CD4-positive, alpha-beta T cell treated with Interleukin-4 for 4 hours (primary cell): ENCODE measurements at regions not wholly inside any gene's neighbourhood (a gene's known extent, or its start where the extent isn't known, plus 50 kb on each side); places are given as distances from the start of the nearest gene placed in this dataset.

Experiments
- DNase-seq: peaks from one replicate; pipeline ENCODE4 v3.0.0-alpha.2; 2020

DNA sequence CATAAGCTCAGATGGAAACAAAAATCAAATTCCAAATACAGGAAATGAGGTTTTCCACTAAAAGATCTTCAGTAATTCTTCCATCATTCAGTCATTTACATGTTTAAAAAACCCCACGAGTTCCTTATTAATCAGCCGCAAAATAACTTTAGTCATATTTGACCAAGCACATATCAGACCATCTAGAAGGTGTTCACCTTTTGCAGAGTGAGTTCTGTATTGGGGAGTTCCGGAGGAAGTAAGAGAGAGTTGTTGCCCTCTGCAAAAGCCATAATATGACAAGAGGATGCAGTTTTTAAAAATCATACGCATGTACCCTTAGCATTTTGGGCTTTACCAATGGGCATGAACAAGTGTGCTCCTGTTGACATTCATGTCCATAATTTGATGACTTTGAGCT, 61.6 kb downstream of the CCR1 start:
- DNase-seq: peak; percentile 26

- no peak for DNase-seq
Observed at GRCh38 chr3:46146021-46146420, 62.1 kb downstream of the CCR1 start.

- DNase-seq: no peak
Observed at GRCh38 chr3:46145147-46145546, 63.0 kb downstream of the CCR1 start.

DNA sequence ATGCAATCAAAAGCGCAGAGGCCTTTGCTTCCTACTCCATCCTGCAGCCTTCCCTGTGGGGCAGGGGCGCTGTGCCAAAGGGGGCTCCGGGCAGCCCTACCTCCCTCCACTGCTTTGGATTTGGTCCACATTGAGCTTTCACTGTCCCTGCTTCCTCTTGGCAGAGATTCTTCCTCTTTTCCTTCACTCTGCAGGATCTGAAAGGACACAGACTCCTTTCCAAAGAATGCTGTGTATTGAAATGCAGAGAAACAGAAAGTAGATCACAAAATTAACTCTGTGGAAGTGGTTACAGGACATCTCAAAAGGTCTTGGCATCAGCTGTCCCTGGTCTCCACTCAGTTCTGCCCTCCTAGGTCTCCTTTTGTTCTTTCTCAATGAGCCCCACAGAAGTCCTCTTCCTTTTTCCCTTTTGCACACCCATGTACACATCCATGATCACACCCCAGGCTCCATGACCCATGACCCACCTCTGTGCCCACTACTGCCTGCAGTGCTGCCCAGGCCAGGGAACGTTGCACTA, 64.1 kb downstream of the CCR1 start:
- DNase-seq: no peak

DNA sequence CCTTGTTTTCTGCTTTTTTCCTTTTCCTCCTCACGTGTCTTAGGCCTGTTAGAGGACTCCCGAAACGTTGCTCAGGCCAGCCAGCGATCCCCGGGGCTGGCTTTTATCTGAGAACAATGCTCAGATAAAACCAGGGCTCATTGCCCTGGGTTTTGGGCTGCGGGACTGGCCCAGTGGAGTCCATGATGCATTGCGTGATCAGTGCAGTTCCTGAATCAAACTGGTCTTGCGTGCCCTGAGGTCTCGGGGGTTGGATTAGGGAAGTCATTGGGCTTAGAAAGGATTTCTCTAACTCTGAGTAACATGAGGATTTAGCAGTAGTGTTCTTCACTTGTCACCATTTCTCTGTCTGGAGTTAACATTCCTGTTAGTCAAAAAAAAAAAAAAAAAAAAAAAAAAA, 66.3 kb downstream of the CCR1 start:
- DNase-seq: no peak

GRCh38 chr3:46138581-46138980, 69.5 kb downstream of the CCR1 start:
- no peak for DNase-seq

GRCh38 chr3:46135475-46135874, 72.6 kb downstream of the CCR1 start:
- no peak for DNase-seq

- no peak for DNase-seq
Observed at GRCh38 chr3:46133285-46133684, 74.8 kb downstream of the CCR1 start.

- no peak for DNase-seq
Observed at GRCh38 chr3:46132565-46132964, 75.5 kb downstream of the CCR1 start.

DNA sequence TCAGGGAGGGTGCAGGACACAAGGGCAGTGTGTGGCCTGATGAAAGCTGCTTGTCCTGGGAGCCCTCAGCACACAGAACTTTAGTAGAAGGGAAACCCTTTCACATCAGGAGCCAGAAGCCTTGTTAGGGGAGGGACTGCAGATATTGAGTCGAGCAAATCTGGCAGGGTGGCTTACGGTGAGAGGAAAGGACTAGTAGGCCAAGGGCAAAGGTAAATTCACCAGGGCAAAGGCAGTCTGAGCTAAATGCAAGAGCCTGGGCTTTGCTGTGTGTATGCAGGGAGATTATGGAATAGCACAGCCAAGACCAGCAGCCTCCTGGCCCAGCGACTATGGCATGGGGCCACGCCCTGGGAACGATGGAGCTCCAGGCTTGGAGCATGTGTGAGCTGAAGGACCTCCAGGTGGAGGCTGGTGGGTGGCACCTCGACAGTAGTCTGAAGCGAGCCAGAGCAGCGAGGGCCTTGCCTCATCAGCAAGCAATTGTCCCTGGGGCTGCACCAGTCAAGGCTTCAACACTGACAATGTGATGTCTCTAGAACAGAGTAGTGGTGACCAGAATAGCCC, 76.1 kb downstream of the CCR1 start:
- no peak for DNase-seq

DNA sequence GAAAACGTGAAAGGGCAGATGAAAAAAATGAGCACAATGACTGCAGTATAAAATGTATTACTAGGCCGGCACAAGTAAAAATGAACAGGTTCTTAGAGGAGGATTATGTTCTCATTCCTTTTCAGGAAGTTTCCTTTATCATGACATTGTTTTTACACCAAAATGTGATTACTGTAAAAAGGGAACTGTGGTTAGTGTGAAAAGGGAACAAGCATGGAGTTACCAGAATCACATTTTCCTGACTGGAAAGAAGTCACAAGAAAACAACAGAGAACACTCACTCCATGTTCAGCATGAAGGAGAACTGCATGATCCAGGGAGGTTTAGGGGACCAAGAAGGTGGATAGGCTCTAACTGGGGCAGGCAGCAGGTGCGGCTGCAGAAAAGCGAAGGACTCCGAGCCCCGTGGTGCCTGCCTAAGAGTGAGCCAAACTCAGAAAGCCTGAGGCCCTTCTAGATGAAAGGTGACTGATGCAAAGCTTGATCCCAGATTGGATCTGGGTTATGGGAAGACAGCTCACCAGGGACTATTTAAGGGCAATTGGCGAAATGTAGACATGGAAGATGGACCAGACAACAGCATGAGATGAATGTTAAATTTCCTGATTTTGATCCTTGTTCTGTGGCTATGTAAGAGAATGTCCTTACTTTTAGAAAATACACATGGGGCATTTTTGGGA, 77.3 kb downstream of the CCR1 start:
- no peak for DNase-seq

DNA sequence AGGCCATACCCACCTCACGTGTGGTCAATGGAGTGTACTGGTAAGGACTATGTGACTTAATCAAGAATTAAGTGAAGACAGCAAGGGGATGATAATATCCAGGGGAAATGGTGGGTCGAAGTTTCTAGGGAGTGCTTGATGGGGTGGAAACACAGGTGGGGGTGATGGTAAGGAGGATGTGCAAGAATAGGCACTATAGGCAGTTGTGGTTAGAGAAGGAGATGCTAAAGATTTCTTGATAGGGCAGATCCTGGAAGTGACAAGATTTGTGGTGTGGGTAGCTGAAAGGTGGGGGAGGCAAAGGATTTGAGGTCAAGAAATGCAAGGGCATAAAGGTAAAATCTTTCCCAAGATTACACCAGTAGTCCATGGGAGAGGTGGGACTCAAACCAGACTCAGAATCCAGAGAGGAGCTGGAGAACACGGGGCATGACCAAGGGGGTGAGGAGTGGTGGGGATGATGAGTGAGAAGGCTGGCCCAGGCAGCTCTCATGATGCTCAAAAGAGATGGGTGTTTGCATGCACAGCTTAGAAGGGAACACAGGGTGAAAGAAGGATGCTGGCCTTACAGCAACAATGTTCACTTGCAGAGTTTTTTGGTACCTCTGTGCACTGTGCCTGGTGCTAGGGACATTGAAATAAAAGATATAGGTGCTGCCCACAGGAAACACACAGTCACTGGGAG, 78.4 kb downstream of the CCR1 start:
- no peak for DNase-seq

GRCh38 chr3:46127503-46127902, 80.6 kb downstream of the CCR1 start:
- DNase-seq: no peak

GRCh38 chr3:46124216-46125177, 83.6 kb downstream of the CCR1 start:
- DNase-seq: no peak

- DNase-seq: no peak
Observed at GRCh38 chr3:46123646-46124045, 84.5 kb downstream of the CCR1 start.

GRCh38 chr3:46122091-46122490, 86.0 kb downstream of the CCR1 start:
- no peak for DNase-seq

DNA sequence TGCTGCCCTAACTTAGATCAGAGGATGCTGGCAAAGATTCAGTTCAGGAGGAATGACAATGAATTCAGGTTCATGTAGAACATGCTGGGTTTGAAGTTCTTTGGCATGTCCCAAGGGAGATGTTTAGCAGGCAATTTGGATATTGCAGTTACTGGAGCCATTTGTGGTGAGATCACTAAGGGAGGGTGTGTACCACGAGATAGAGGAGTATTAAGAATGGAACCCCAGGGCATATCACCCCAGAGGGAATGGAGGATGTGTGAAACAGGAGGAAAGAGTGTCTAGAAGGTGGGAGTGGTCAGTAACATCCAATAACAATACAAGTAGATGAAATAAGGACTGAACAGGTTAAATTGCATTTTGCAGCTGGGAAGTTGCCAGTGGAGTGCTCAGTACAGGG, 87.1 kb downstream of the CCR1 start:
- no peak for DNase-seq

GRCh38 chr3:46119709-46120498, 88.2 kb downstream of the CCR1 start:
- DNase-seq: no peak

DNA sequence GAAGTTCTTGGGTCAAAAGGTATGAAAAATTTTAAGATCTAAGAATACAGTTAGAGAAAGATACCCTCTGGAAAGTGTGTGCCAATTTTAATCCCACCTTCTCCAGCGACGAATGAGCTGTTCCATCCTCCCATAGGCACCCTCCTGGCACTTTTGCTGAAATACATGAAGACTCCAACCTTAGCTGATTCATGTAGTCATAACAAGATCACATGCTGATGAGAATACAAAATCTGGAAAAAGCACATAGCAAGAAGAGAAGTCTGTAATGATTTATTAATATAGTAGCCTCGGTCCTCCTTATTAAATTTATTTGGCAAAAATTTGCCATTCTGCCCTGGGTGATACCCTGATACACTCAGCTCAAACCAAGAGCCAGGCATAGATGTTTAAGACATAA, 88.9 kb downstream of the CCR1 start:
- DNase-seq: no peak

GRCh38 chr3:46116996-46117395, 89.7 kb upstream of the XCR1 start:
- DNase-seq: no peak

GRCh38 chr3:46114323-46114988, 87.2 kb upstream of the XCR1 start:
- DNase-seq: no peak

DNA sequence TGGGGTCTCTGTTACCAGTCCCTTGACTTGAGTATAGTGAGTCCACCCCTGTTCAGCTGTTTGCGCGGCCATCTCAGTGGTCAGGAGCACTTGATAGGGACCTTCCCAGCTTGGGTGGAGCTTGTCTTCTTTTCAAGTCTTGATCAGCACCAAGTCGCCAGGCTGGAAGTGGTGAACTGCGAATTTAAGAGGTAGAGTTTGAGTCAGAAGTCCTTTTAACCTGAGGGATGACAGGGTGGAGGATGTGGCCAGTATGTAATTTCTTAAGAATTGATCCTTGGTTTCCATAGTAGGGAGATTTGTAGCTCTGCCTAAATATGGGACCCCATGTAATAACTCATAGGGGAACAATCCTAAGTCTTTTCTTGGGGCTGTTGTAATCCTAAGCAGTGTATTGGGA, 86.3 kb upstream of the XCR1 start:
- no peak for DNase-seq
